PC-9 (cell line): ENCODE measurements at regions not wholly inside any gene's neighbourhood (a gene's known extent, or its start where the extent isn't known, plus 50 kb on each side); places are given as distances from the start of the nearest gene placed in this dataset.
"Not testable (repeated sequence)": the region's sequence is repeated elsewhere in the genome, so short reads cannot be mapped to it uniquely, and the experiment has no call there.

Experiments used
- BruUV-seq: library from RNA; stranded (reverse); fragments of 400-500 nt; replicated peaks from 2 replicates; lab custom pipeline; 2021; lab: Mats Ljungman, UMichigan
- CTCF ChIA-PET: fragments of 300-600 bp; sonication (Branson Sonifier 250); formaldehyde crosslinking; loops from one replicate; lab custom pipeline; 2022; ENCODE audit warnings: antibody characterized with exemption; lab: Charles Lee
- POLR2A ChIA-PET: fragments of 300-600 bp; sonication (Branson Sonifier 250); formaldehyde crosslinking; loops from one replicate; lab custom pipeline; 2022; ENCODE audit warnings: antibody characterized with exemption; ENCODE audit not compliant: unreplicated experiment; lab: Charles Lee
- DNase-seq, 2 experiments: peaks; one replicate each; pipeline versions ENCODE4 v3.0.0 to v3.0.0-alpha.2; 2015 to 2022; ENCODE audit warnings: mixed read lengths in 1 of 2
- H2AFZ ChIP-seq: fragments of 200-600 bp; sonication (generic); 2 replicates; pipeline ENCODE4 v1.8.1; 2017; ENCODE audit warnings: antibody characterized with exemption
- H3F3A ChIP-seq: fragments of 200-600 bp; sonication (generic); 2 replicates; pipeline ENCODE4 v1.8.1; 2017; ENCODE audit warnings: antibody characterized with exemption, mild to moderate bottlenecking, low read depth; ENCODE audit not compliant: insufficient read depth
- H3K27ac ChIP-seq: fragments of 200-600 bp; sonication (generic); 2 replicates; pipeline ENCODE4 v1.6.1; 2016; ENCODE audit warnings: mixed run types
- H3K27me3 ChIP-seq: fragments of 200-600 bp; sonication (generic); 2 replicates; pipeline ENCODE4 v1.6.1; 2016; ENCODE audit warnings: low read depth, mixed run types; ENCODE audit not compliant: insufficient read depth
- H3K36me3 ChIP-seq: fragments of 200-600 bp; sonication (generic); 2 replicates; pipeline ENCODE4 v1.6.1; 2016; ENCODE audit warnings: low read depth, mixed run types
- H3K4me1 ChIP-seq: fragments of 200-600 bp; sonication (generic); replicated peaks from 2 replicates; pipeline ENCODE4 v1.6.1; 2016; ENCODE audit warnings: mixed run types; ENCODE audit not compliant: insufficient read depth
- H3K4me2 ChIP-seq: fragments of 200-600 bp; sonication (generic); 2 replicates; pipeline ENCODE4 v1.6.1; 2017; ENCODE audit warnings: mixed run types
- H3K4me3 ChIP-seq: fragments of 200-600 bp; sonication (generic); 2 replicates; pipeline ENCODE4 v1.6.1; 2016; ENCODE audit warnings: mixed run types
- H3K79me2 ChIP-seq: fragments of 200-600 bp; sonication (generic); 2 replicates; pipeline ENCODE4 v1.6.1; 2017; ENCODE audit warnings: low read depth, mixed run types
- H3K9me2 ChIP-seq: fragments of 200-600 bp; sonication (generic); 2 replicates; pipeline ENCODE4 v1.8.1; 2017; ENCODE audit warnings: mild to moderate bottlenecking; ENCODE audit not compliant: insufficient read depth
- H3K9me3 ChIP-seq: fragments of 200-600 bp; sonication (generic); 2 replicates; pipeline ENCODE4 v1.8.1; 2016; ENCODE audit warnings: low read depth; ENCODE audit not compliant: insufficient read depth
- H4K20me1 ChIP-seq: fragments of 200-600 bp; sonication (generic); 2 replicates; pipeline ENCODE4 v1.8.1; 2017; ENCODE audit not compliant: insufficient read depth
- EZH2 ChIP-seq: fragments of 200-600 bp; sonication (generic); IDR thresholded peaks from 2 replicates; pipeline ENCODE4 v1.8.0; 2017; ENCODE audit warnings: antibody characterized with exemption, low read depth
- intact Hi-C: fragments of 100-400 bp; cut with micrococcal nuclease; formaldehyde crosslinking; loops from one replicate; pipeline ENCODE4 v1.10.0; 2022; ENCODE audit not compliant: unreplicated experiment
- TF ChIP-seq, protein P1 (sequence below): fragments of 200-600 bp; sonication (generic); conservative IDR thresholded peaks from 2 replicates; pipeline ENCODE4 v1.6.1; 2017; ENCODE audit warnings: mixed run types, antibody characterized with exemption, mild to moderate bottlenecking, moderate library complexity

DNA sequence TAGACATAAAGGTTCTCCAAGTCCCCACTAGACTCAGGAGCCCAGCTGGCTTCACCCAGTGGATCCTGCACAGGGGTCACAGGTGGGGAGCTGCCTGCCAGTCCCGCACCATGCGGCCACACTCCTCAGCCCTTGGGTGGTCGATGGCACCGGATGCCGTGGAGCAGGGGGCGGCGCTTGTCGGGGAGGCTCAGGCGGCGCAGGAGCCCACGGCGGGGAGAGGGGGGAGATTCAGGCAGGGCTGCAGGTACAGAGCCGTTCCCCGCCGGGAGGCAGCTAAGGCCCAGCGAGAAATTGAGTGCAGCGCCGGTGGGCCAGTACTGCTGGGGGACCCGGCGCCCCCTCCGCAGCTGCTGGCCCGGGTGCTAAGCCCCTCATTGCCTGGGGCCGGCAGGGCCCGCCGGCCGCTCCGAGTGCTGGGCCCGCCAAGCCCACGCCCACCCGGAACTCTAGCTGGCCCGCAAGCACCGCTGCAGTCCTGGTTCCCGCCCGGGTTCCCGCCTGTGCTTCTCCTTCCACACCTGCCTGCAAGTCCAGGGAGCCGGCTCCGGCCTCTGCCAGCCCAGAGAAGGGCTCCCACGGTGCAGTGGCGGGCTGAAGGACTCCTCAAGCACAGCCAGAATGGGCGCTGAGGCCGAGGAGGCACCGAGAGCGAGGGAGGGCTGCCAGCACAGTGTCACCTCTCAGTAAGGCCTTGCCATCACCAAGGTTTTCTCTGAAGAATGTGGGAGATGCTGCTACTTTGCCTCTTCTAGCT is 58.4 kb upstream of the PPP1R12A start:
- POLR2A ChIA-PET: no interaction called here

DNA sequence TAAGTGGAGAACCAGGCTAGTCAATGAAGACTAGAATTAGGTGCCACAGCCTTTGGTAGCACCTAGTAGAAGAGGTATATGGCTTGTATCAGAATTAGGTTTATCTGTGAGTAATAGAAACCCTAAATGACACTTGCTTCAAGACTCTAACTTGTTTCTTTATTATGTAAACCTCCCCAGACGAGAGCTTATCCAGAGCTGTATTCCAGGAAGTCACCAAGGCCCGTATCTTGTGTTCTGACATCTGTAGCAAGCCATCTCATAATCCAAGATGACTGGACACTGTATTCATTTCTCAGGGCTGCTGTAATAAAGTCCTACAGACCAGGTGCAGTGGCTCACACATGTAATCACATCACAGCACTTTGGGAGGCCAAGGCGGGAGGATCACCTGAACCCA is 56.7 kb upstream of the PPP1R12A start:
- H3F3A ChIP-seq: no peaks in the 10 kb centered on the region
- no peaks in the 10 kb centered on the region for H3K4me1 ChIP-seq
- DNase-seq: no peak
- CTCF ChIA-PET: no interaction called here
- H3K27me3 ChIP-seq: no peaks in the 10 kb centered on the region
- TF ChIP-seq EZH2: no peak
- TF ChIP-seq, protein P1, sequence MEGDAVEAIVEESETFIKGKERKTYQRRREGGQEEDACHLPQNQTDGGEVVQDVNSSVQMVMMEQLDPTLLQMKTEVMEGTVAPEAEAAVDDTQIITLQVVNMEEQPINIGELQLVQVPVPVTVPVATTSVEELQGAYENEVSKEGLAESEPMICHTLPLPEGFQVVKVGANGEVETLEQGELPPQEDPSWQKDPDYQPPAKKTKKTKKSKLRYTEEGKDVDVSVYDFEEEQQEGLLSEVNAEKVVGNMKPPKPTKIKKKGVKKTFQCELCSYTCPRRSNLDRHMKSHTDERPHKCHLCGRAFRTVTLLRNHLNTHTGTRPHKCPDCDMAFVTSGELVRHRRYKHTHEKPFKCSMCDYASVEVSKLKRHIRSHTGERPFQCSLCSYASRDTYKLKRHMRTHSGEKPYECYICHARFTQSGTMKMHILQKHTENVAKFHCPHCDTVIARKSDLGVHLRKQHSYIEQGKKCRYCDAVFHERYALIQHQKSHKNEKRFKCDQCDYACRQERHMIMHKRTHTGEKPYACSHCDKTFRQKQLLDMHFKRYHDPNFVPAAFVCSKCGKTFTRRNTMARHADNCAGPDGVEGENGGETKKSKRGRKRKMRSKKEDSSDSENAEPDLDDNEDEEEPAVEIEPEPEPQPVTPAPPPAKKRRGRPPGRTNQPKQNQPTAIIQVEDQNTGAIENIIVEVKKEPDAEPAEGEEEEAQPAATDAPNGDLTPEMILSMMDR: no peak
- POLR2A ChIA-PET: no interaction called here
- no peaks in the 10 kb centered on the region for H3K79me2 ChIP-seq
- H2AFZ ChIP-seq: no peak overlapping the region
- intact Hi-C loops: no loop called here
- H3K27ac ChIP-seq: no peak overlapping the region
- H3K9me2 ChIP-seq: 0 out of 2 replicates have a peak, but pooled peaks cover 4% of the 10 kb centered on the region
- H3K36me3 ChIP-seq: no peaks in the 10 kb centered on the region
- H3K9me3 ChIP-seq: no peaks in the 10 kb centered on the region
- BruUV-seq: no TSS peak
- no peaks in the 10 kb centered on the region for H4K20me1 ChIP-seq
- H3K4me3 ChIP-seq: no peak overlapping the region
- no peak overlapping the region for H3K4me2 ChIP-seq

More for the DNA sequence above, 58.4 kb upstream of the PPP1R12A start:
- CTCF ChIA-PET: no interaction called here
- Histone ChIP-seq H3K4me1 (no peaks in the 10 kb centered on the region), H4K20me1 (no peaks in the 10 kb centered on the region), H3K27ac (no peak overlapping the region), H3K79me2 (no peaks in the 10 kb centered on the region), H3F3A (no peaks in the 10 kb centered on the region), H3K36me3 (no peaks in the 10 kb centered on the region), H3K9me3 (no peaks in the 10 kb centered on the region), H3K4me2 (no peak overlapping the region), H3K9me2 (0 out of 2 replicates have a peak, but pooled peaks cover 4% of the 10 kb centered on the region), H2AFZ (no peak overlapping the region), H3K27me3 (no peaks in the 10 kb centered on the region), H3K4me3 (no peak overlapping the region)
- TF ChIP-seq, protein P1: no peak
- no peak for TF ChIP-seq EZH2
- intact Hi-C loops: no loop called here
- DNase-seq: no peak
- no TSS peak for BruUV-seq

DNA sequence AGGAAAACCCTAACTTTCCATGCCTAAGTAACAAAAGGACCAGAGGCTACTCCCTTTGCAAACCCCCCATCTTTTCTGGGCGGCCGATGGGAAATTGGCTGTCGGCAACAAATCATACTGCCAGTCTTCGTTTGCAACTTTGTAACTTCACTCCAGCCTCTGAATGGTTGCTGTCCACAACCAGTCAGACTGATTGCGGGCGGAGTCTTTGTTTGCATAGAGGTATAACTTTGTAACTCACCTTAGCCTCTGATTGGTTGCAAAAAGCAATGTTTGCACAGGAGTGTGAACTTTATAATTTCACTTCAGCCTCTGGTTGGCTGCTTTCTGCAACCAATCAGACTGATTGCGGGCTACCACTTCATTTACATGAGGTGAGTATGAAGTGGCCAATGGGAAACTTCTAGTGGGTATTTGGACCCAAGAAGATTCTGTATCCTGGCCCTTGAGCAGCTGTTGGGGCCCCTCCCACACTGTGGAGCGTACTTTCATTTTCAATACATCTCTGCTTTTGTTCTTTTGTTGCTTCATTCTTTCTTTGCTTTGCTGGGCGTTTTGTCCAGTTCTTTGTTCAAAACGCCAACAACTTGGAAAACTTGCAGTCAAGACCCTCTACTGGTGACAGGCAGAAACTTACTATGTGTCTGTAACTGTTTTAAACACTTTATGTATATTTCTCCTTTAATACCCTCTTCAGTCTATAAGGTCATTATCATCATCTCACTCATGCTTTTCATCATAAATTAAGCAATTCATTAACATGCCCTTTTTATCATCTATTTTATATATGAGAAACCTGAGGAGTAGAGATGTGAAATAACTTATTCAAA is 55.8 kb upstream of the PPP1R12A start:
- H3K4me2 ChIP-seq, POLR2A ChIA-PET, H3K9me3 ChIP-seq, DNase-seq, H3F3A ChIP-seq, CTCF ChIA-PET, H3K27ac ChIP-seq, H3K36me3 ChIP-seq, H3K9me2 ChIP-seq, H4K20me1 ChIP-seq, BruUV-seq, intact Hi-C loops, H3K27me3 ChIP-seq, H3K4me1 ChIP-seq, H3K79me2 ChIP-seq, H3K4me3 ChIP-seq, H2AFZ ChIP-seq: not testable (repeated sequence)
